GM19468 (cell line): ENCODE measurements at regions not wholly inside any gene's neighbourhood (a gene's known extent, or its start where the extent isn't known, plus 50 kb on each side); places are given as distances from the start of the nearest gene placed in this dataset.

ENCODE experiments used
- ATAC-seq: cut with Tn5 transposase; IDR thresholded peaks from one replicate; pipeline ENCODE4 v1.9.1; 2021; ENCODE audit warnings: mild to moderate bottlenecking, moderate library complexity, moderate number of reproducible peaks; ENCODE audit not compliant: unreplicated experiment; ENCODE audit errors: extremely low read depth

DNA sequence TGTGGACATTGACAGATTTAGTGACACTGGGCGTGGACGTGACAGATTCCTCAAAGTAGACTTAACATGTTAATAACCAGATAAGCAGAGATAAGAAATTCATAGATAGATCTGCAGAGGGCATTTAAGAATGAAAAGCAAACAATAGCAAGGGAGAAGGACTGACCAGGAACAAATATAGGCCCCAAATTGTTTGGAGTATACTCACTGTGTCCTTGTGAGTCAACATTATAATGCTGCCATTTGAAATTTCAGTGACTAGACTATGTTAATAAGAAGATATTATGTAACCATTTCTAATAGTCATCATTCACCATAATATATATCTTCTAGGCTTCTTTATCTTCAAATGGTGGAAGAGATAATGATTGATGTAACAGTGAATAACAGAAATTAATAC, 78.1 kb upstream of the SLC38A11 start:
- ATAC-seq = no peak

DNA sequence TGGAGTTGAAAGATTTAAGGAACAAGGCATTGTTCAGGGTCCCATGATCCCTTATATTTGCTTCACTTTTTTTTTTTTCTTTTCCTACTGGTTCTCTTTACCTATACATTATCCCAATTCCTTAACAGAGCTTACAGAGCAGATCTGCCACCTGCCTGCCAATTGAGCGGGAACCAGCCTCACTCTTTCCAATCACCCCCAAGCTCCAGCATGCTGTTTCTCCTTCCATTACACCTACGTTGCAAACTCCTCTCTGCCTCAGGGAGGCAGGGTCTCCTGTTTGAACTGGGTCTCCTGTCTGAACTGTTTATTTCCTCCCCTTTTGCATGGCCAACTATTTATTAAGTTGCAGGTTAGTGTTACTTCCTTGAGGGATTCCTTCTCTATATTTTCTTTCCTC, 77.2 kb upstream of the SLC38A11 start:
- ATAC-seq = no peak

DNA sequence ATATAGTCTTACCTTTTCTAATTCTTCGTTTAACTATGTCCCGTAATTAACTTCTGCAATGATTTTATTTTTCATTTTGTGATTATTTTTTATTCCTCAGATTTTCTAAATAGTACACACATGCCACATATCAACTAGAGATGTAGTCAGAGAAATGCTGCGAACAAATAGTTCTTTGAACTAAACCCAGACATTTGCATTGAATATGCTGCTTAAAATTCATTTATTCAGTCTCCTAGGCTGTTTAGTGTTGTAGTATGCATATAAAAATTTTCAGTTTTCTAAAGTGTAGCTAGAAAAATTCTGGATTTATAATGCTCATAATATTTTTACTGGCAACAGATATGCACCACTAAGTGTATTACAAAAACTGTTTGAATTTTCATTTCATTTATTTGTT, 68.9 kb upstream of the SLC38A11 start:
- ATAC-seq = no peak

DNA sequence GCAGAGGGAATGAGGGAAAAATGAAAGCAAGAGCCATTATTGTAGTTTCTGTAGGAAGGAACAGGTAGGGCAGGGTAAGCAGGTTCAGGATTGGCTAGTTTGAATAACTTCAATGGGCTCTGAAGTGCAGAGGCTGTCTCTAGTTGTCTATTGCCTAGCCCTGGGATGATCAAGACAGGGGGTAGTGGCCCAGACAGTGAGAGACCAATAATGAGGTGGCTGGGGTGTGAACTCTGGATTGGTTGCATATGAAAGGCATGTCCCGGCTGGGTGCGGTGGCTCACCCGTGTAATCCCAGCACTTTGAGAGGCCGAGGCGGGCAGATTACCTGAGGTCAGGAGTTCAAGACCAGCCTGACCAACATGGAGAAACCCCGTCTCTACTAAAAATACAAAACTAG, 67.5 kb upstream of the SLC38A11 start:
- no peak for ATAC-seq

DNA sequence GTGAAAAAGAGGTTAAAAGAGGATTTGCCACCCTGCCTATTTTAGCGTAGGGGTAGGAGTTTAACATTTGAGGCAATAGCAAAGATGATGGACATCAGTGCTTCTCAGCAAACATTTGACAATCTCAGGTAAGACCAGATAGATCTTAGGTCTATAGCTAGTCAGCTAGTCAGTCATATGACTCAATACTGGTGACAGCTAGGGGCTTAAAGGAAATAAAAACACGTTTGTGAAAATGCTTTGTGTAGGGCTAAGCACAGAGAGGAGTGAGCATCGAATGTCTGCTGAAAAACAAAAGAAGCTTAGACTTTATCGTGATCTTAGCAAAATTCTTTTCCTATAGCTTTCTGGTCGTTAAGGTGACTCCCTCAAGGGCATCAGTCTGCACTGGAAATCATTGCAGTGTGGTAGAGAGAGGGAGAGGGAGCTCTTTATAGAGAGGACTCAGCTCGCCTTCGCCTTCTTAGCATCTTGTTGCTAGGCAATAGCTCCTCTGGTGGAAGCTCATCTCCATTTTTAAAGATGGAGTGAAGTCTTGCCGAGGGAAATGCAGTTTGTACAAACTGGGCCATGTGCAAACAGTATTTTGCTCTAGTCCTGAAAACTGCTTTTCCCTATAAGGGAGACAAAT, 62.8 kb upstream of the SLC38A11 start:
- ATAC-seq = no peak

DNA sequence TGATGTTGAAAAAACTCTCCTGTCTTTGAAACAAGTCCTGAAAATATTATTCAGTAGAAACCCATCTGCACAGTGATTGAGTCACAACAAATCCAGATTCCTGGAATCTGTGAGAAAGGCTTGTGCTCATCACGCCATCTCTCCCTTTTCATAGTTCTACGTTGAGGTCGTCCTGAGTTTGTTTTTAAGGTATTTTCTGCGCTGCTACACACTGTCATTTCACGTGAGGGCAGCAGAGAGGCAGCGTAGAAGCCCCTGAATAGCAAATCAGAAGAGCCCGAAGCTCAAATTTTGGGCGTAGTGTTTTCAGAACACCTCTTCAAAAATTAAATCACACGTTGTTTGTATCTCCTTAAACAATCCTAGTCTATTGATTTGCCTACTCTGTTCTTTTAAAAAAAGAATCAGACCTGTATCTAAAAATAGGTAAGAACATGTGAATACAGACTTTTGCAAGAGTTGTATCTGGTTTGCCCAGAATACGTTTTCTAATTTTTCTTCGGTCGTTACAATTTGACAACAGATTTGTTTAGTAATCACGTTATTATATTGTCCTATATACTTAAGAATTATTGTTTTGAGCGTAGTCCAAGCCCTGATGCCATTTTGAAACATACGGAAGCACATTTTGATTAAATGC, 61.6 kb upstream of the SLC38A11 start:
- no peak for ATAC-seq

DNA sequence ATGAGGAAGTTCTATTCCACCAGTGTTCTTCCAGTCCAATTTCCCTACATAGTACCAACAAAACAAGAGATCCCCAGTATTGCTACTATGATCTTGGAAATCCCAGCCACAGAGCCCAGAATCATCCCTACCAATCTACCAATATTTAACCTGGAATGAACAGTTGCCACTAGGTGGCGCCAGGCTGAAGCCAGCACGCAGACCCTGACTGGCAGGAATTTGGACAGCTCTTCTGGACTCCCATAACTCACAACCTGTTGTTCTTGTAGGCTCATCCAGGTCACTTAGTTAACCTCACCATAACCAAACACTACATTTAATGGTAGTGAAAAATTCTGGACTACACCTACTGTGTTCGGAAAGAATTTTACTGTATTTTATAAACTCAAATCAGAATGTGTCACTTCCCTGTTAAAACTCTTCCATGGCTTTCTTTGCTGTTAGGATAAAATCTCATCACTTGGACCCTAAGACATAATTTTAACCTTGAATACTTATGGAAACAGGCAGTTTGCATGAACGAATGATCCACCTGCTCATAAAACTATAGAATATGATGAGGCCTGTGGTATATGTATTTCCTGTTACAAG, 59.8 kb upstream of the SLC38A11 start:
- peak; percentile 87 for ATAC-seq

DNA sequence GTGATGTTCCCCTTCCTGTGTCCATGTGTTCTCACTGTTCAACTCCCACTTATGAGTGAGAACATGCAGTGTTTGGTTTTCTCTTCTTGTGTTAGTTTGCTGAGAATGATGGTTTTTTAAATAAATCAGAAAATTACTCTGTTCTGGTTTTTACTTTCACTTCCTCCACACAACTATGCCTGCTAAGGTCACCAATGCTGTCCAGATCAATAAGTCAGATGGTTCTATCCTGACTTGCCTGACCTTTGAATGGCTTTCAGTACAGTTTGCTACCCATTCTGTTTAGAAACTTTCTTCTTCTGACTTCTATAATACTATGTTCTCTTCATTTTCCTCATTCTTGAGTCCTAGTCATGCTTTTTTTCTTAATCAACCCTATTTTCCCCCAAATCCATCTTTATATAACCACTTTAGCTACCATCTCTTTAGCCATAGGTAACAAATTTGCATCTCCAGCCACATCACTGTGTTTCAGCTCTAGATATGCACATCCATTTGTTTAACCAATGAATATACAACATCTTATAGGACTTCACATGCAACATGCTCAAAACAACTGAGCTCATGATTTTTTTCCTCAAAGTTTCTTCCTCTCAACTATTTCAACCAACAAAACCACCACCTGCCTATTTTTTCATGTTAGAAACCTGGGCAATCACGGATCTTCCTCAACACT, 58.8 kb upstream of the SLC38A11 start:
- peak; percentile 25 for ATAC-seq

DNA sequence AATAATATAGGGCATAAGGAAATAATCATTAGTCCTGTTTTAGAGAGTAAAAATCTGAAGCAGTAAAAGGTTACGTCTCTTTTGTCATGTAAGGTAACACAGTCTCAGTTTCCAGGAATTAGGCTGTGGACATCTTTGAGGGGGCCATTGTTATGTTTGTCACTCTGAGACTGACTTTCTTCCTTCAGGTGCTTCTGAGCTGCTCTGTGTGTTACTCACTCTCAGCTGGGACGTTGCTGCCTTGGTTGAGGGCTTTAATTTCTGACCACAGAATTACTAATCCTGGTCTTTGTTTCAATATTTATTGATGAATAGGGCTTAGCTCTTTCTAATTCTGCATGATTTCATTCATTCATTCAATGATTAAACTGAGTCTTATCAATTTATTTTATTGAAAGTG, 55.9 kb upstream of the SLC38A11 start:
- ATAC-seq = no peak

DNA sequence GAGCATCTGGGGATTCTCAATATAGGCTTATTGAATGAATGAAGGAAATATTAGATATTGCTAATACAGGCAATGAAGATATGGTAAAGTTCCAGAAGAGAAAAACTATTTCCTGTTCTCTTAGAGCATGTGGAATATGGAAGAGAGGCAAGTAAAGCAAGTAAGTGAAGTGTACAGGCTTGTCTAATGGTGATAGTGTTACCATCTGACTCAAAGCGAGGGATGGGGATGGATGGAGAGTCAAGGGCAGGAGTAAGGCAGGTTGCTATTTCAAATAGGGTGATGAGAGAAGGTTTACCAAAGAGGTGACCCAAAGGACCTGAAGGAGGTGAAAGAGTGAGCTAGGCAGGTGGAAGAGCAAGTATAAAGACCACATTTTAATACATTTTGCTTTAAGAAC, 55.2 kb upstream of the SLC38A11 start:
- ATAC-seq = no peak

DNA sequence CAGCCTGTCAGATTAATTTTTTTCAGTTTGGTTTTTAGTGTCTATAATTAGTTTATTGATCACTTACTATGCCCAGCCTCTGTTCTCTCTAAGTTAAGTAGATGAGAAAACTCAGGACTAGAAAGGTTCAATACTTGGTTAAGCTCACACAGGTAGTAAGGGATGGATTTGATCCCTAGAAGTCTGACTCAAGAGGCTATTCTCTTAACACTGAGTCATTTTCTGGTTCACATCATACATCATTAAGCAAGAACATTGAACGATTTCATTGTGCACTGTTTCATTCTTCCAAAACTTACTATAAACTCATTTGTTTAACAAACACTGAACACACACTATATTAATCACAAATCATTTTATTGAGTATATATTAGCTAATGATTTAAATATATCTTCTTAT, 54.1 kb upstream of the SLC38A11 start:
- ATAC-seq = no peak

DNA sequence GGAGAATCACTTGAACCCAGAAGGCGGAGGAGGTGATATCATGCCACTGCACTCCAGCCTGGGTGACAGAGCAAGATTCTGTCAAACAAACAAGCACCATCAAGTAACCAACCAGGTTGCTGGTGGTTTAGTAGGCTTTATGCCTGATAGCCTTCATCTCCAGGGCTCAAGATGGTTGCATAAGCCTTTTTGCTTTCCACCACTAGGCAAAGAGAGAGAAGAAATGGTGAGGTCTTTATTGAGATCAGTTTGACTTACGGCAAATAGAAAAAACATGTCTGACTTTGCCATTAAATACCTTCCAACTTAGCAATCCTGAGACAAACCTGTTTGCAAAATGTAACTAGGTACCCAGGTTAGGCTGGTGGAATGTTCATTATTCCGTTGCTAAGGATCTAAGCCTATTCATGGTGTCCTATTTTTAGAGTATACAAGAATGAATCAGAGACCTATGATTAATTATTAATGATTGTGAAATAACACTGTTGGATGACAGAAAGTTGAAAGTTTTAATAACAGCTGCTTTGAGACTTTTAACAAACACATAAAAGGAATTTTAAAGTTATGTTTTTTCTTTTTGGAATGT, 53.5 kb upstream of the SLC38A11 start:
- ATAC-seq = no peak

DNA sequence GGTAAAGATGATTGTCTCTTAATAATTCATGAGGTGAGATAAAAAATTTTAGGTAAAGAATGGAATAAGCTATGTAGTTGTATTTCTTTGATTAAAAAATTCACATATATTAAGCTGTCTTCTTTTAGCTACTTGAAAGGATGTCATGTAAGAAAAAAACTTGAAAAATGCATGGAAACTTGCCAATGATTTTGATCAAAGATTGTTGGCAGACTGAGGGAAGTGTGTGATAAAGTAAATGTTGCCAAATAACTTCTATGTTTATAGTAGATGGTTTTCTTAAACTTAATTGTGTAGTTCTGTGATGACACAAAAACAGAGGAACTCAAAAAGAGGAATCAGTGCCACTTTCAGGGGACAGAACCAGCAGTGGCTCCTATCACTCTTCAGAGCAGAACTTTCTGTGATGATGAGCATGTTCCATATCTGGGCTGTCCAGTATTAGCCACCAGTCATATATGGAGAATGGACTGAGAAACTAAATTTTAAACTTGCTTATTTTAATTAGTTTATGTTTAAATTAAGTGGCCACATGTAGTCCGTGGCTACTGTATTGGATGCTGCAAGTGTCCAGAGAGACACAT, 51.9 kb upstream of the SLC38A11 start:
- no peak for ATAC-seq
